GM18870 (cell line): ENCODE measurements at regions not wholly inside any gene's neighbourhood (a gene's known extent, or its start where the extent isn't known, plus 50 kb on each side); places are given as distances from the start of the nearest gene placed in this dataset.
"Not testable (repeated sequence)": the region's sequence is repeated elsewhere in the genome, so short reads cannot be mapped to it uniquely, and the experiment has no call there.

Source experiments
- ATAC-seq: cut with Tn5 transposase; IDR thresholded peaks from one replicate; pipeline ENCODE4 v1.9.1; 2021; ENCODE audit warnings: moderate library complexity; ENCODE audit not compliant: unreplicated experiment

DNA sequence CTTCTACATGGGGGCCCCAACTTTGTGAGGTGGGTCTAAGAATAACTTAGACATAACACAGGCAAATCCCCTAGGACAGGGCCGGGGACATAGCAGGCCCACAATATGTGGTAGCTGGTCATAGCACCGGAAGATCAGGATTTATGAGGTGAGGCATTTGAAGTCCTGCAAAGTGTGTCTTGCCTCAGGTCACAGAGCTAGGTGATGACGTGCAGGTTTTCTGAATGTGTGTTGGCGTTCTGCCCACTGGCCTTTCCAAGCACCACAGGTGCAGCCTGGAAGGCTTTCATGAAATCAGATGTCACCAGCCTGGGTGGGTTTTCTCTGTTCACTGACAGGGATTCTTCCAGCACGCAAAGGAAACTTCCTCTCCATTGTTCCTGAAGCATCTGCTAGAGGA is 119.1 kb downstream of the LRATD1 start:
- ATAC-seq, result no peak

DNA sequence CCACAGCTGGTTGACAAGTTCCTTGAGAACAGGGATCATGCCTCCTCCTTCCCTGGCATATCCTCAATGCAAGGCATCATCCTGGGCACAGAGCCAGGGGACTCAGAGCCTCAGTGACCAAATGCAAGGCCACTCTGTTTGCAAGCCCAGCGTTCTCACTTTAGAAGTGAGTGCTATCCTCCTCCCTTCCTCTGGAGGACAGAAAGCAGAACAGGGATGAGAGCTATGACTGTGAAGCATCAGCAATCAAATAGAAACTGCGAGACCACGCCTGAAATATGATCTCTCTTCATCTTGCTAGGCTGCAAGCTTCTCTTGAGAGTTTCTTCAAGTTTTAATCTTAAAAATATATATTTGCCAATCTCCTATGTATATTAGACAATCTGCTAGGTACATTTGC is 119.8 kb downstream of the LRATD1 start:
- peak; percentile 60 for ATAC-seq

DNA sequence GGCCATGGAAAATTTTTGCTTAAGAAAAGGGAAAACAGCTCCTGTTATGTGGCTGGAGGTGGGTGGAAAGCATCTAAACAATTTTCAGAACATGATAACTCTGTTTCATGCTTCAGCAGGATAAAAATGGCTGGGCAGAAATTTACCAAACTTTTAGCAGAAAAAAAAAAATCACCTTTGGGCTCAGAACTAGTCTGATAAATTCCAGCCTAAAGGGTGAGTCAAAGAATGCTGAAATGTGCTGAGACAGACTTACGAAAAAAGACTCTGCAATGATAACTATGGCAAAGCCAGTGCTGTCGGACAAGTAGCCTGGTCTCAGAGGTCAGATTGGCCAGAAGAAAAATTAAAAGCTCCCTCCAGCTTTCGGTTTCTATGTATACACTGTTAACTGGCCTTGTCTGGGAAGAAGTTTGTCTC is 123.6 kb downstream of the LRATD1 start:
- ATAC-seq, result no peak

DNA sequence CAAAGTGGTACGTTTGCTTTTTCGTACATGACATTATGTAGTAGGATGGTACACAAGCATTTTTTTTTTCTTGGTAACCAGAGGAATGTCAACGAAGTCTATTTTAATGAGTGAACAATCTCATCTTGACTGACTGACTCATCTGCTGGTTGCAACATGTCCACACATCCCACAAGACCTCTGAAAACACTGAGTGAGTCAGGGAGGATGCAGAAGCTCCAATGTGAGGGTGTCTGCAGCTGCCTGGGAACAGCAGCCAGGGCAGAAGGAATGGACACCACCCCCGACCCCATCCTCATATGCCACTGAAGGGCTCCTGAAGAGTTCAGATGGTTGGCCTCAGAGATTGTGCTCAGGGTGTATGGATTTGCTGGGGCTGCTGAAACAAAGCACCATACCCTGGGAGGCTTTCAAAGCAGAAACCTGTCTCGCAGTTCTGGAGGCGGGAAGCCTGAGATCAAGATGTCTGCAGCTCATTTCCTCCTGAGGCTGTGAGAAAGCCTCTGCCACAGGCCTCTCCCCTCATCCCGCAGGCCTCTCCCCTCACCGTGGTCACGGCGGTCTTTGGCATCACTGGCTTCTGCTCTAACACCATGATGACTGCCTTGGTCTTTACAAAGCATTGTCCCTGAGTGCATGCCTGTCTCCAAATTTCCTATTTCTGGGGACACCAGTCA is 124.6 kb downstream of the LRATD1 start:
- no peak for ATAC-seq

DNA sequence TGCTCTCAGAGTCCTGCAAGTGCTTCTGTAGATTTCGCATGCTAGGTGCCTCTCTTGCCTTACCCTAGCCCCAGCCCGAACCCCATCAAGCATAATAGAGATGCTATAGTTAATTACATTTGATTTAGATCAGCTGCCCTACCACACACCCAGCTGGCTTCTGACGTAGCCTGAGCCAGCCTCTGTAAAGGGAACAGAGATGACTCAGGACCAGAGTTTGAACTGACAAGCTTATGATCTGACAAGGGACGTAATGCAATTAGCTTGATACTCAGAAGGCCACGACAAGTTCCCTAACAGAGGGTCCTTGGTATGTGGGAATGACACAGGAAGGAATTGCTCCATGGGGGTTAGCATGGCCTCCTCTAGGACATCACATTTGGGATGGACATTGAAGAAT is 126.6 kb downstream of the LRATD1 start:
- no peak for ATAC-seq

DNA sequence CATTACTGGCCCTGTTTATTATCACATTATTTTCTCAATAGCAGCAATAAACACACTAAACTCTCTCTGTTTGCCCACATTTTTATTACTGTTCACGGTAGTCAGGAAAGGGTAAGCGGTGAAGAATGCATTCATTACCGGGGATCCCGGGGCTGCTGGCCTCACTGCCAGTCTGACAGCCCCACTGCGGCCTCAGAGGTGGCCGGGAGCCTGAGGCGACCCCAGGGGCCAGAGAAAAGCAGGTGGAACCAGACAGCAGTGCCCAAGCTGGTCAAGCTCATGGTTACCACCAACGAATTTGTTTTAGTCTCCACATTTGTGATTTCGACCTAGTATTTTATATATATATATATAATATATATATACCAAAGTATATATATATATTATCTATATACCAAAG is 127.7 kb downstream of the LRATD1 start:
- no peak for ATAC-seq

DNA sequence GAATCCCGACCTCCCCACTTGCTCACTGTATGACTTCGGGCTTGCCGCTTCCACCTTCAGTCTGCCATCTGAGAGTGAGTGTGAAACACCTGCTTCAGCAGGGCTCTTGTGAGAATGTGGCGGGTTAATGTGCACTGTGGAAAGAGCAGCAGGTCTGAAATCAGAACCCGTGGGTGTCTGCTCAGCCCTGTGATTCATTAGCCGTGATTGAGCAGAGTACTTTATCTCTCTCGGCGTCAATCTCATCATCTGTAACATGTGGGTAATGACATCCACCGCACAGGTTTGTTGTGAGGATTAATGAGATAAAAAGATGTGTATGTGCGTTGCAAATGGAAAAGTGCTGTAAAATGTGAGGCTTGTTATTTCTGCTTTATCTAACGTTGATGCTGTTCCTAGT is 128.6 kb downstream of the LRATD1 start:
- ATAC-seq, result no peak

DNA sequence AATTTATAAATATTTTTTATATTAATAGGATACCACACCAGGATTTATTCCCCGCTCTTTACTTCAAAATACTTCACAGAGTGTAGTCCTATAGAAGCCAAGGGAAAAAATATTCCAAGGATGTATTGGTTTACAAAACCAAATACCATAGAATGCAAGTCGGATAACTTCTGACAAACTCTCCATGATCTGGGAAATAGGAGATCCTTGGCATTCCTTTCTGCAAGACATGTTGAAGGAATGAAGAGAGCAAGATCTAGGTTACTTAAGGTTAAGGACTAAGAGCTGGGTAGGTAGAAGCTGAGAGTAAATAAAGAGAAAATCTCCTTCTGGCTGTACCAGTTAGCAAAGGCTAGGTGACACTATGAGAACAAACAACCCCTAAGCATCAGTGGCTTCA is 141.2 kb downstream of the LRATD1 start:
- no peak for ATAC-seq

DNA sequence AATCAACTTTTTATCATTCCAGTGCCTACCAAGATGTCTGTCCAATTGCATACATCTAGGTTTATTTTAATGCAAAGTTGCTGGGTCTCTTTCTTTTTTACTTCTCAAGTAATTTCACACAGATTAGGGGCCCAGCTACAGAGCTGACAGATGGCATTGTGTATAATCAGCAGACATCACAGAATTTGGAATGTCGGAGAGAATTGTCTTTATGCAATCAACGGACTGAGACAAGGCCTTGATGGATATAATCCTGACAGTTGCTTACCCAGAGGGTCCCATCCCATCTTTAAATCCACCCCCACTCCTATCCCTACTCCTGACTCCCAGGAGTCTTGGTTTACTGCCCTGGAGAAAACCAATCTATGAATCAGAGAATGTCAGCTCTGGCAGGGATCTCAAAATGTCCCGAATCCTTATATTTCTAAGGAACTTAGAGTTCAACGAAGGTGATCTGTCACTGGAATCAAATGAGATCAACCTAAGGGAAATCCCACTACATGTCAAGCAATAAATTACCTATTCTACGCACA is 142.0 kb downstream of the LRATD1 start:
- no peak for ATAC-seq

DNA sequence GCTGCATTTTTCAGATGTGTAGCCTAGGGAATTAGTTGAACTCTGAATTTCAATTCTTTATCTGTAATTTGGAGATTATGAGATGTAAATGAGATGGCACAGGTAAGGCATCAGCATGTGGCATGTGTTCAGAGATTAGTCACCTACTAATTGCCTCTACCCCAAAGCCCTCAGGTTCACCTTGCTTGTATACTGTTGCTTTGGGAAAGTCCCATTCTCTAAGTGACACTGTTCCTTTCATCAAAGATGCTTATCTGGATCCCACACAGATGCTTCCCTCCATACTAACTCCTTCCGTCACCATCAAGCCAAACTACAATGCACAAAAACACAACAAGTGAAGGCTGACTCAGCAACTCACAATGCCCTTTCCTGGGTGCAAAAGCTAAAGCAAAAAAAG is 143.7 kb downstream of the LRATD1 start:
- no peak for ATAC-seq

DNA sequence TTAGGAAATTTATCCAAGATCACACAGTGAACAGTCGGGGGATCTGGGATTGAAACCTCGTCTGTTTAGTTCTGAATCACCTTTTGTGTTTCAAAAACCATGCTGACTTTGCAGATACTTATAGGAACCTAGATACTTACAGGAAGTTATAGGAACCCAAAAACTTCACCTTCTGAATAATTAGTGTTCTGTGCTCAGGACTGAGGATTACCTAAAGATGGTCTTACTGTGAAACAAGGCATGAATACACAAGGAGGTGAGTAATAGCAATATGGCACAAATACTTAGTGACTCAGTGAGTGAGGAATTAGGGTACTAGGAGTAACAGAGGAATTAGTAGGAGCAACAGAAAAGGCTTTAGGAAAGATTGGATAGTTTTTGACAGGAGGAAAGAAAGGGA is 145.5 kb downstream of the LRATD1 start:
- ATAC-seq, result no peak

DNA sequence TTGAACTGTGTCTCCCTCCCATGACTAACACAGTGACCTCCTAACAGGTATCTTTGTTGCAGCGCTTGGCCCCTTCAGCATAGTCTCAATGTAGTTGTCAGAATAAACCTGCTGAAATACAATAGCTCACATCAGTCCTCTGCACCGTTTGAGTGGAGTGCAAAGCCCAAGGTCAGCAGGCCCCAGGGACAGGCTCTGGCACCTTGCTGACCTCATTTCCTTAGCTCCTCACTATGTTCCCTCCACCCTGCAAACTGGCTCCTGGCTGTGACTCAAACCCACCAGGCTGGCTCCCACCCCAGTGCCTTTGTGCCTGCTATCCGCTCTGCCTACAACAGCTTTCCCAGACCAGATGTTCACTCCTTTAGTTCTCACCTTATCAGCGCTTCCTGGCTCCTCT is 146.7 kb downstream of the LRATD1 start:
- no peak for ATAC-seq

DNA sequence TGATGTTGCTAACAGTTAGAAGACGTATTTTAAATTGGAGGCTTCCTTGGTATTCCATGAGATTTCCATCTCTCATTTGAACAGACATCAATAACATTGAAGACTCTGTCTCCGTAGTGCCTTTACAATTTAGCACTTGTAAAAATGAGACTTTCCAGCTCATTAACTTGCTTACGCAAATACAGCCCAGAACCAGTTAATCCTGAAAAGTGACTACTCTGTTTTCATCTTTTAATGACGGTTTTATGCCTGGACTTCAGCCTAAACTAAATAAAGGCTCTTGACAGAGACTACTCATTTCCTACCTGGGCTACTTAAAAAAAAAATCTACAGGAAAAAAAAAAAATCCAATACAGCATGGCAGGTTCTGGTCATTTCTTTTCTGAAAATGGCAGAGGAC is 148.6 kb downstream of the LRATD1 start:
- ATAC-seq, result no peak

DNA sequence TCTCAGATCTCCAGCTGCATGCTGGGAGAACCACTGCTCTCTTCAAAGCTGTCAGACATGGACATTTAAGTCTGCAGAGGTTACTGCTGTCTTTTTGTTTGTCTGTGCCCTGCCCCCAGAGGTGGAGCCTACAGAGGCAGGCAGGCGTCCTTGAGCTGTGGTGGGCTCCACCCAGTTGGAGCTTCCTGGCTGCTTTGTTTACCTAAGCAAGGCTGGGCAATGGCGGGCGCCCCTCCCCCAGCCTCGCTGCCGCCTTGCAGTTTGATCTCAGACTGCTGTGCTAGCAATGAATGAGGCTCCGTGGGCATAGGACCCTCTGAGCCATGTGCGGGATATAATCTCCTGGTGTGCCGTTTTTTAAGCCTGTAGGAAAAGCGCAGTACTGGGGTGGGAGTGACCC is 156.3 kb downstream of the LRATD1 start:
- ATAC-seq, result not testable (repeated sequence)

DNA sequence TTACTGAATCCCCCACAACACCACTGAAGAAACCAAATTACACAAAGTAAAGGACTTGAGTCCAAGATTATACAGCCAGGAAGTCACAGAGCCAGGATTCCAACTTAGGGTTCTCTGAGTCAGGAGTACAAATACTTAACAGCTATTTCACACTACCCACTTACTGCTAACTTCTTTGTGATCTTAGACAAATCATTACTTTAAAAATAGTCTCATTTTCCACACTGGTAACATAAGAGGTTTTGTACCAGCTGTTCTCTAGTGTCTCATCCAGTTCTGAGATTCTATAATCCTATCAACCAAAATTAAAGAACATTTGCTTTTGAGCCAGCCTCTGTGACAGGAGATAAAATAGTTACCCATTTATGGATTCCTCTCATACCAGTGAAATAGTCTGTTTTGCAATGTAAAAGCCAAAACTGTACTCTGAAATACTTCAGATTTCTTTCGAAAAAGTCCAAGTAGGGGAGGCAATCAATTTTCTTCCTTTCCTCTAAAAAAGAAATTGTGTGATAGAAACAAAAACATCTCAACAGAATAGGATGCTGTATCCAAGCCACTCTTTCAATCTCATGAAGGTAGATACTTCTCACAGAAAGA is 157.6 kb downstream of the LRATD1 start:
- ATAC-seq, result no peak

DNA sequence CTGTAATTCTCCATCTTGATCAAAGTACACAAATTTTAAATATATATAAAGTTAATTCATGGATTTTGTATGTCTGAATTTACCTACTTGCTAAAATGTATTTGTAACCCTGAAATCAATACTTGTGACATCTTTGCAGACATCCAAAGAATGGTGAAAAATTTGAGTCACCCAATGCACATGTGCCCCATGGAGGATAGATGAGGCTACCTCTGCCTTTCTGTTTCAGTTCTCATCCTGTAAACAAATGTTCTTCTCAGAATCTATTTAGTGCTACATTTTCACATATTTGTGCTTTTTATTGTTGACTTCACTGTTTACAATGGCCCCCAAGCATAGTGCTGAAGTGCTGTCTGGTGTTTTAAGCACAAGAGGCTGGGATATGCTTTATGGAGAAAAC is 171.5 kb downstream of the LRATD1 start:
- no peak for ATAC-seq

DNA sequence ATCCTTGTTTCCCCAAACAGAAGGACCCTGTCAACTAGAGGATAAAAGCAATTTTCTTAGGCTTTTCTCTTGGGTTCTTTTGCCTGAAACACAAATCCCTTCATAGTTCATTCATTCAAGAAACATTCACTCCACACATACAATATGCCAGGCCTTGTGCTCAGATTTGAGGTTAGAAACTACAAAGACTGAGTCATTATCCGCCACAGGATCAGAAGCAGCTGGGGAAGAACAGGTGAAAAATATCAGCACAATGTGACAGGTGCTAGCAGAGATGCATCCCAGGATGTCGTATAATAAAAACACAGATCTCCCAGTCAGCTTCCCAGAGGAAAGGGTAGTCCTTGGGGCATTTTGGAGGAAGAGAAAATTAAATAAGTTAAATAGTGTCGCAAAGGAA is 172.4 kb downstream of the LRATD1 start:
- ATAC-seq, result no peak

DNA sequence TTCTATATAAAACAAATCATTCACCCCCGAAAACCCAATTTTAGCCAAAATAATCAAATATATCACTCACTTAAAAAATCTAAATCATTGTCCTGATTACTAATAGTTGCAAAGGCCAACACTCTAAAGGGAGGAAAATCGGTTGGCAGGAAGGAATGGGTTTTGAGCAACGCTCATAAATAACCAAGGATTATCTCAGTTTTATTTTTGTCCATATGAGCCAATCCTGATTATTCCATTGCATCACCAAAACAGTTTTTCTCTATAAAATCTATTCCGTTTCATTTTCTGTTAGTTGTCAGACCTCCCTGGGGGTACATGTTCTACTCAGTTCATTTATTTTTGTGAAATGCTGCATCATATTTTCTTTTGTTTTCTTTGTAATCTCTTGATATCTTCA is 174.1 kb downstream of the LRATD1 start:
- ATAC-seq, result no peak

DNA sequence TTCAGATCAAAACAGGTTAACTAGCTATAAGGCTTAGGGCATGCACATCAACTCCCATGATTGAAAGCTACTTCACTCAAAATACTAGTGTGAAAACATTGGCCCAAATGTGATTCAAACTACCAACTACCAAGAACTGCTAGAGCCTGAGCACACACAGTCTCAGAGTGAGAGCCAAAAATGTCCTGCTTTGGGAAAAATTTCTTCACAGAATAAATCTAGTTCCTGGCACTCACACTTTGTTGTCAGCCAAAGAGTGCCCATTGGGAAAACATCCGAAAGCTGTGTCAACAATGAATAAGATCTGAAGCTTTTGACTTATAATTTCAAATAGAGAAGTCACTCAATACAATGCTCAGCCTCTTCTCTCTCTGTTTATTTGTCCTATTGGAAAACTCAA is 182.7 kb downstream of the LRATD1 start:
- no peak for ATAC-seq

DNA sequence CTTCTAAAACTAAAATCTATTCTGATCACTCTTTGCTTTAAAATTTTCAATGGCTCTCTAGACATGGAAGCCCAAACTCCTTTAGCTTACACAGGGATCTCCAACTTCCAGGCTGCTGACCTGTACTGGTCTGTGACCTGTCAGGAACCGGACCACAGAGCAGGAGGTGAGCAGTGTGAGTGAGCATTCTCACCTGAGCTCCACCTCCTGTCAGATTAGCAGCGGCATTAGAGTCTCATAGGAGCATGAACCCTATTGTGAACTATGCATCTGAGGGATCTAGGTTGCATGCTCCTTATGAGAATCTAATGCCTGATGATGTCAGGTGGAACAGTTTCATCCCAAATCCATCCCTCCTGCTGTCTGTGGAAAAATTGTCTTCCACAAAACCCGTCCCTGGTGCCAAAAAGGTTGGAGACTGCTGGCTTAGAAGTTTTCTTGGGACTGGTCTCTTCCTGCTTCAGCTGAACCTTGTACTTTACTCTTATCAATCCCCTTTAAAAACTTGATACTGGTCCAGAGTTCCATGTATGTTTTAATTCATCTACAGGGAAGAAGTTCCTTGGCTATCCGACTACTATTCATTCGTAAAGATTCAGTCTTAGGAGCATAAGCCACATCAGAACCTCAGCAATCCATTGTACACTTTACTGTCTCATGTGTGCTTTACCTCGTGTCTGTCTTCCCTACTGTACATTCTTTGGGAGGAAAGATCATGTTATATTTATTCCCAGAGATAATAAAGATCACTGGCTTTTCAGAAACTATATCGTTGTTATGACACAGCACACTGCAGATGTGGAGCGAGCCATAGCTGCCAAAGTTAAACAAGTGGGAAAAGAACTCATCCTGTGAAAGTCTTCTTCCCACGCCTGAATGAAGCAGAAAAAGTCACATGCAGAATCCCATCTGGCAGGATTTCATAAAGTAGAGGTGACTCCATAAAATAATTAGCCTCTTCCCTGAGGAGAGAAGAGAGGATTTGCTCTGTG is 183.8 kb downstream of the LRATD1 start:
- no peak for ATAC-seq

DNA sequence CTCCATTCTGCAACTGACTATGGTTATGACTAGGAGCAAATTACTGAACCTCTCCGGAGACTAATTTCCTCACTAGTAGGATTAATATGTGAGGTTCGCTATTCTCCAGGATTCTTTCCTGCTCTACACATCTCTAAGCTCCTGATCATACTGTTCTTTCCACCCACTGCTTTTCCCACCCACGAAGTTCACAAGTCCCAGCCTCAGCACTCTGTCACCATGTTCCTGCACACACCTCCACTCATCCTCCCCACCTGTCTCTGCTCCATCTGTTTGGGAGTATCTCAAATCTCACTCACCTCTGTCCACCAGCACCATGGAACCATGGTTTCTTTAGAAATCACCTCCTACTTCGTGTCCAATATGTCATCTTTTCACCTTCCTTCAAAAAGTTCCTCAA is 185.3 kb downstream of the LRATD1 start:
- ATAC-seq, result no peak

DNA sequence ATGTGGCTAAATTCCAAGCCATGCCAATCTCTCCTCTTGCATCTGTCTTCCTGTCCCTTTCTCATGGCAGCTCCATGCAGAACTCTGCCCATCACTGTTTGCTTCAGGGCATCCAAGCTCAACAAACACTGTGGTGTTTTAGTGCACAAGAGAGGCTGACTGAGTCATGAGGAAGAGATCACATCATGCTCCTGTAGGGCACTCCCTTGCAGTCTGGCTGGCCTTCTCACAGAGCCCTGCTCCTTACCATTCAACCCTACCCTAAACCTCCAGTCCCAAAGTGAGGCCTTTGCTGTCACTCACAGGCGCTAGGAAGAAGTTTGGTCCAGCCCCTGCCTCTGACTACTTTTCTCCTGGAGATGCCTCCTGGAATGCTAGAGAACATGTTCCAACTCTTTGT is 194.0 kb downstream of the LRATD1 start:
- ATAC-seq, result no peak
